ENCODE measurements at regions not wholly inside any gene's neighbourhood (a gene's known extent, or its start where the extent isn't known, plus 50 kb on each side); places are given as distances from the start of the nearest gene placed in this dataset.

DNA sequence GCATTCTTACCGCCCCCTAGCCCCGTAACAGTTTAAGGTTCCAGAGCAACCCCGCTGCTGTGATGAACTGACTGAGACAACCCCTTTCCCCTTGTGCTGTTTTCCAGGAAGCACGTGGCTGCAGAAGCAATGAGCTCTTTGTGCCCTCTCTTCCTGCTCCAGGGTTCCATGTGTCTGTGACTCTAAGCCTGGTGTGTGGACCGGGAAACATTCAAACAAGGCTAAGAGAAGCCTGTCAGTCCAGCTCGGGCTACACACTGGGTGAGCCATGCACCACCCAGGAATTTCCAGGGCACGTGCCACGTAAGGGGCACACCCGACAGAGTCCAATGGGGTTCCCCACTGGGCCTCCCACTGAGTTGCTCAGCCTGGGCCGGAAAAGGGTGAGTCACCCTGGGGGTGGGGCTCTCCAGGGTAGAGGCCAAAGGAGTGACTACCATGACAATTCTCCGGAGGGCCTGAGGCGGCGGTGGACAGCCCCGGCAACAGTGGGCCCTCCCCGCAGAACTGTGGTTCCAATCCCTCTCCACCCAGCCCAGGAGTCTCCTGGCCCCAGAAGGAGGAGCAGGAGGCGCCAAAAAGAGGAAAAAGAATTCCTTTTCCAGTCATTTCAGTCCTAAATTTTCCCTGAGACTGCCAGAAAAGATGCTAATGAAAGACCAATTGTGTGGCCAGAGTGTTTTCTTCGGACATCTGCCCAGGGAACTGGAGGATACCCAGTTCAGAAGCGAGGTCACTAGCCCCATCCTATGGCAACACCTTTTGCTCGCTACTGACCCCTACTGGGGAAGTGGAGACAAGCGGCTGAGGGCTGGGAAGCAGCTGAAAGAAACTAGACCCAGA is 157.8 kb upstream of the SLC1A4 start (continued):
- TF ChIP-seq EP300 (IDR thresholded peaks at IDR 0.05; ENCODE audit: low read depth in 2 of 2, low read length in 2 of 2) (peak in 1 of 2 experiments; percentile 76; a peak in 2 of 4 replicates), EP300 (CRISPR knock-in tag; IDR thresholded peaks at IDR 0.05; ENCODE audit: borderline replicate concordance) (peak; percentile 75), THAP11 (CRISPR knock-in tag; IDR thresholded peaks at IDR 0.05) (peak; percentile 59), ZNF563 (CRISPR knock-in tag; IDR thresholded peaks at IDR 0.05) (peak; percentile 91), NFRKB (IDR thresholded peaks at IDR 0.05) (no peak), IKZF1 (IDR thresholded peaks at IDR 0.05) (no peak), KDM5A (IDR thresholded peaks at IDR 0.05; ENCODE audit: borderline replicate concordance, low read length) (peak; percentile 20; the same call in 1 of the 2 replicates), ELF3 (CRISPR knock-in tag; IDR thresholded peaks at IDR 0.05) (peak; percentile 82), GTF3A (CRISPR knock-in tag; conservative IDR thresholded peaks at IDR 0.05) (no peak), EED (CRISPR knock-in tag; IDR thresholded peaks at IDR 0.05) (peak; percentile 71; the same call in 1 of the 2 replicates), GLI4 (CRISPR knock-in tag; IDR thresholded peaks at IDR 0.05; ENCODE audit: borderline replicate concordance) (peak; percentile 44; the same call in 1 of the 2 replicates), ZSCAN20 (CRISPR knock-in tag; IDR thresholded peaks at IDR 0.05; ENCODE audit: borderline replicate concordance) (no peak), ZNF614 (CRISPR knock-in tag; IDR thresholded peaks at IDR 0.05; ENCODE audit: borderline replicate concordance) (peak; percentile 65; the same call in 1 of the 2 replicates)
- TF ChIP-seq, protein P1, sequence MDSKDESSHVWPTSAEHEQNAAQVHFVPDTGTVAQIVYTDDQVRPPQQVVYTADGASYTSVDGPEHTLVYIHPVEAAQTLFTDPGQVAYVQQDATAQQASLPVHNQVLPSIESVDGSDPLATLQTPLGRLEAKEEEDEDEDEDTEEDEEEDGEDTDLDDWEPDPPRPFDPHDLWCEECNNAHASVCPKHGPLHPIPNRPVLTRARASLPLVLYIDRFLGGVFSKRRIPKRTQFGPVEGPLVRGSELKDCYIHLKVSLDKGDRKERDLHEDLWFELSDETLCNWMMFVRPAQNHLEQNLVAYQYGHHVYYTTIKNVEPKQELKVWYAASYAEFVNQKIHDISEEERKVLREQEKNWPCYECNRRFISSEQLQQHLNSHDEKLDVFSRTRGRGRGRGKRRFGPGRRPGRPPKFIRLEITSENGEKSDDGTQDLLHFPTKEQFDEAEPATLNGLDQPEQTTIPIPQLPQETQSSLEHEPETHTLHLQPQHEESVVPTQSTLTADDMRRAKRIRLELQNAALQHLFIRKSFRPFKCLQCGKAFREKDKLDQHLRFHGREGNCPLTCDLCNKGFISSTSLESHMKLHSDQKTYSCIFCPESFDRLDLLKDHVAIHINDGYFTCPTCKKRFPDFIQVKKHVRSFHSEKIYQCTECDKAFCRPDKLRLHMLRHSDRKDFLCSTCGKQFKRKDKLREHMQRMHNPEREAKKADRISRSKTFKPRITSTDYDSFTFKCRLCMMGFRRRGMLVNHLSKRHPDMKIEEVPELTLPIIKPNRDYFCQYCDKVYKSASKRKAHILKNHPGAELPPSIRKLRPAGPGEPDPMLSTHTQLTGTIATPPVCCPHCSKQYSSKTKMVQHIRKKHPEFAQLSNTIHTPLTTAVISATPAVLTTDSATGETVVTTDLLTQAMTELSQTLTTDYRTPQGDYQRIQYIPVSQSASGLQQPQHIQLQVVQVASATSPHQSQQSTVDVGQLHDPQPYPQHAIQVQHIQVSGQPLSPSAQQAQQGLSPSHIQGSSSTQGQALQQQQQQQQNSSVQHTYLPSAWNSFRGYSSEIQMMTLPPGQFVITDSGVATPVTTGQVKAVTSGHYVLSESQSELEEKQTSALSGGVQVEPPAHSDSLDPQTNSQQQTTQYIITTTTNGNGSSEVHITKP (CRISPR knock-in tag; IDR thresholded peaks at IDR 0.05; ENCODE audit: low read depth) = peak; percentile 74
- TF ChIP-seq, protein P2, sequence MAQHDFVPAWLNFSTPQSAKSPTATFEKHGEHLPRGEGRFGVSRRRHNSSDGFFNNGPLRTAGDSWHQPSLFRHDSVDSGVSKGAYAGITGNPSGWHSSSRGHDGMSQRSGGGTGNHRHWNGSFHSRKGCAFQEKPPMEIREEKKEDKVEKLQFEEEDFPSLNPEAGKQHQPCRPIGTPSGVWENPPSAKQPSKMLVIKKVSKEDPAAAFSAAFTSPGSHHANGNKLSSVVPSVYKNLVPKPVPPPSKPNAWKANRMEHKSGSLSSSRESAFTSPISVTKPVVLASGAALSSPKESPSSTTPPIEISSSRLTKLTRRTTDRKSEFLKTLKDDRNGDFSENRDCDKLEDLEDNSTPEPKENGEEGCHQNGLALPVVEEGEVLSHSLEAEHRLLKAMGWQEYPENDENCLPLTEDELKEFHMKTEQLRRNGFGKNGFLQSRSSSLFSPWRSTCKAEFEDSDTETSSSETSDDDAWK (CRISPR knock-in tag; IDR thresholded peaks at IDR 0.05) = no peak
- TF ChIP-seq, protein P3, sequence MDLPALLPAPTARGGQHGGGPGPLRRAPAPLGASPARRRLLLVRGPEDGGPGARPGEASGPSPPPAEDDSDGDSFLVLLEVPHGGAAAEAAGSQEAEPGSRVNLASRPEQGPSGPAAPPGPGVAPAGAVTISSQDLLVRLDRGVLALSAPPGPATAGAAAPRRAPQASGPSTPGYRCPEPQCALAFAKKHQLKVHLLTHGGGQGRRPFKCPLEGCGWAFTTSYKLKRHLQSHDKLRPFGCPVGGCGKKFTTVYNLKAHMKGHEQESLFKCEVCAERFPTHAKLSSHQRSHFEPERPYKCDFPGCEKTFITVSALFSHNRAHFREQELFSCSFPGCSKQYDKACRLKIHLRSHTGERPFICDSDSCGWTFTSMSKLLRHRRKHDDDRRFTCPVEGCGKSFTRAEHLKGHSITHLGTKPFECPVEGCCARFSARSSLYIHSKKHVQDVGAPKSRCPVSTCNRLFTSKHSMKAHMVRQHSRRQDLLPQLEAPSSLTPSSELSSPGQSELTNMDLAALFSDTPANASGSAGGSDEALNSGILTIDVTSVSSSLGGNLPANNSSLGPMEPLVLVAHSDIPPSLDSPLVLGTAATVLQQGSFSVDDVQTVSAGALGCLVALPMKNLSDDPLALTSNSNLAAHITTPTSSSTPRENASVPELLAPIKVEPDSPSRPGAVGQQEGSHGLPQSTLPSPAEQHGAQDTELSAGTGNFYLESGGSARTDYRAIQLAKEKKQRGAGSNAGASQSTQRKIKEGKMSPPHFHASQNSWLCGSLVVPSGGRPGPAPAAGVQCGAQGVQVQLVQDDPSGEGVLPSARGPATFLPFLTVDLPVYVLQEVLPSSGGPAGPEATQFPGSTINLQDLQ (CRISPR knock-in tag; IDR thresholded peaks at IDR 0.05) = no peak

All from HepG2 (cell line).